GM12864 (cell line): ENCODE measurements at regions not wholly inside any gene's neighbourhood (a gene's known extent, or its start where the extent isn't known, plus 50 kb on each side); places are given as distances from the start of the nearest gene placed in this dataset.
"Not testable (repeated sequence)": the region's sequence is repeated elsewhere in the genome, so short reads cannot be mapped to it uniquely, and the experiment has no call there.

Experiments used
- DNase-seq: peaks from one replicate; pipeline ENCODE4 v3.0.0-alpha.2; 2011; ENCODE audit warnings: low read depth
- H3K4me3 ChIP-seq: 2 replicates; pipeline ENCODE4 v1.5.1; 2011; ENCODE audit warnings: mild to moderate bottlenecking, low read depth, low read length, control low read depth
- CTCF ChIP-seq: IDR thresholded peaks from 2 replicates; pipeline ENCODE4 v1.5.1; 2011; ENCODE audit warnings: low read depth, mild to moderate bottlenecking, moderate library complexity, low read length, control low read depth, inconsistent platforms; ENCODE audit errors: missing control alignments

- TF ChIP-seq CTCF, result no peak
- H3K4me3 ChIP-seq, result no peak overlapping the region
- DNase-seq, result no peak
These were observed 469.6 kb upstream of the JARID2 start for GRCh38 chr6:14776307-14776706.

GRCh38 chr6:14781772-14782525 lies 463.9 kb upstream of the JARID2 start:
- no peak for TF ChIP-seq CTCF
- no peak for DNase-seq
- H3K4me3 ChIP-seq, result no peak overlapping the region

GRCh38 chr6:14782921-14783464 lies 462.9 kb upstream of the JARID2 start:
- not testable (repeated sequence) for H3K4me3 ChIP-seq, DNase-seq

- no peak for TF ChIP-seq CTCF
- DNase-seq, result no peak
- no peak overlapping the region for H3K4me3 ChIP-seq
These were observed 462.3 kb upstream of the JARID2 start for GRCh38 chr6:14783594-14783993.

- no peak overlapping the region for H3K4me3 ChIP-seq
- TF ChIP-seq CTCF, result no peak
- no peak for DNase-seq
These were observed 461.0 kb upstream of the JARID2 start for GRCh38 chr6:14784596-14785492.

GRCh38 chr6:14785493-14785790 lies 460.4 kb upstream of the JARID2 start:
- TF ChIP-seq CTCF, result no peak
- H3K4me3 ChIP-seq, result no peak overlapping the region
- no peak for DNase-seq

GRCh38 chr6:14786008-14786407 lies 459.9 kb upstream of the JARID2 start:
- TF ChIP-seq CTCF, result no peak
- no peak for DNase-seq
- no peak overlapping the region for H3K4me3 ChIP-seq
